ENCODE measurements at regions not wholly inside any gene's neighbourhood (a gene's known extent, or its start where the extent isn't known, plus 50 kb on each side); places are given as distances from the start of the nearest gene placed in this dataset.
A peak's percentile ranks its signal among the peaks of the same experiment; 100 is the strongest.

GRCh38 chr2:52383541-52383940 is 1351.6 kb upstream of the NRXN1 start:
- TF ChIP-seq CTCF (IDR thresholded peaks at IDR 0.05; ENCODE audit: low read depth, low read length), result no peak
- no peaks in the 10 kb centered on the region for H3K9me3 ChIP-seq (ENCODE audit: control insufficient read depth, insufficient read depth, low read length)
- H3K27ac ChIP-seq (ENCODE audit: low read depth, low read length), result no peak overlapping the region
- POLR2A ChIA-PET, result no interaction called here
- H3K27me3 ChIP-seq (ENCODE audit: control insufficient read depth, insufficient read depth, low read length), result no peaks in the 10 kb centered on the region
- CTCF ChIA-PET, result no interaction called here
- no peak for DNase-seq (ENCODE audit: low read depth, low spot score)
- H3K4me3 ChIP-seq (ENCODE audit: low read depth, low read length), result no peak overlapping the region

GRCh38 chr2:52369178-52369577 is 1337.2 kb upstream of the NRXN1 start:
- no peaks in the 10 kb centered on the region for H3K27me3 ChIP-seq (ENCODE audit: control insufficient read depth, insufficient read depth, low read length)
- POLR2A ChIA-PET, result no interaction called here
- no peak for TF ChIP-seq CTCF (IDR thresholded peaks at IDR 0.05; ENCODE audit: low read depth, low read length)
- H3K27ac ChIP-seq (ENCODE audit: low read depth, low read length), result no peak overlapping the region
- DNase-seq (ENCODE audit: low read depth, low spot score), result no peak
- H3K9me3 ChIP-seq (ENCODE audit: control insufficient read depth, insufficient read depth, low read length), result no peaks in the 10 kb centered on the region
- no peak overlapping the region for H3K4me3 ChIP-seq (ENCODE audit: low read depth, low read length)
- CTCF ChIA-PET, result no interaction called here

- DNase-seq (ENCODE audit: low read depth, low spot score), result no peak
- Histone ChIP-seq H3K4me3 (ENCODE audit: low read depth, low read length) (no peak overlapping the region), H3K27ac (ENCODE audit: low read depth, low read length) (no peak overlapping the region), H3K27me3 (ENCODE audit: control insufficient read depth, insufficient read depth, low read length) (no peaks in the 10 kb centered on the region), H3K9me3 (ENCODE audit: control insufficient read depth, insufficient read depth, low read length) (no peaks in the 10 kb centered on the region)
- ChIA-PET POLR2A (no interaction called here), CTCF (no interaction called here)
- no peak for TF ChIP-seq CTCF (IDR thresholded peaks at IDR 0.05; ENCODE audit: low read depth, low read length)
Measured at GRCh38 chr2:52368141-52368540, 1336.2 kb upstream of the NRXN1 start.

GRCh38 chr2:52365946-52366345 is 1334.0 kb upstream of the NRXN1 start:
- no peaks in the 10 kb centered on the region for H3K27me3 ChIP-seq (ENCODE audit: control insufficient read depth, insufficient read depth, low read length)
- no peak overlapping the region for H3K4me3 ChIP-seq (ENCODE audit: low read depth, low read length)
- no peak for DNase-seq (ENCODE audit: low read depth, low spot score)
- TF ChIP-seq CTCF (IDR thresholded peaks at IDR 0.05; ENCODE audit: low read depth, low read length), result no peak
- ChIA-PET POLR2A (no interaction called here), CTCF (no interaction called here)
- no peak overlapping the region for H3K27ac ChIP-seq (ENCODE audit: low read depth, low read length)
- H3K9me3 ChIP-seq (ENCODE audit: control insufficient read depth, insufficient read depth, low read length), result no peaks in the 10 kb centered on the region

GRCh38 chr2:52356556-52356955 is 1324.6 kb upstream of the NRXN1 start:
- no peak overlapping the region for H3K27ac ChIP-seq (ENCODE audit: low read depth, low read length)
- POLR2A ChIA-PET, result no interaction called here
- no peaks in the 10 kb centered on the region for H3K27me3 ChIP-seq (ENCODE audit: control insufficient read depth, insufficient read depth, low read length)
- CTCF ChIA-PET, result no interaction called here
- H3K4me3 ChIP-seq (ENCODE audit: low read depth, low read length), result no peak overlapping the region
- peaks cover 5% of the 10 kb centered on the region for H3K9me3 ChIP-seq (ENCODE audit: control insufficient read depth, insufficient read depth, low read length)
- peak; percentile 29 for DNase-seq (ENCODE audit: low read depth, low spot score)
- TF ChIP-seq CTCF (IDR thresholded peaks at IDR 0.05; ENCODE audit: low read depth, low read length), result no peak

Data from AG04450 (cell line).